NCI-H1048 (cell line): ENCODE measurements at regions not wholly inside any gene's neighbourhood (a gene's known extent, or its start where the extent isn't known, plus 50 kb on each side); places are given as distances from the start of the nearest gene placed in this dataset.

Experiments
- DNase-seq: peaks from one replicate; lab custom pipeline; 2025; lab: John Stamatoyannopoulos, UW

GRCh38 chr6:22466665-22467245, 102.6 kb upstream of the HDGFL1 start:
- DNase-seq = no peak

DNA sequence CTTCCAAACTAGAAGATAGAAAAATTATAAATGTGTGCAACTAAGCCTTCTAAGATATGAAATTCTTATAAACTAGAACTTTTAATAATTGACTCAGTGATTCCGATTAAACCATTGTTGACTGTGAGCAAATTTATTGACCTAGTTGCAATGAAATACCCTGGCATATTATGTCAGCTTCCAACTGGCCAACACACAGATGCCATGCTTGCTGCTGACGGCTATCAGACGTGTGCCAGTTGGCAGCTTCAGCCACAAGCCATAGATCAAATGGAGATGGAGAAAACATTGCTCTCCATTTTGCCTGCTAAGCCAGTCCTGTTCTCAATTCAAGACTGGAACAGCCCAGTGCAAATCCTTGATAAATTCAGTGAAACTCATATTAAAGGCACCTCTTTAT, 101.7 kb upstream of the HDGFL1 start:
- DNase-seq = no peak

- no peak for DNase-seq
Observed at GRCh38 chr6:22468256-22468965, 101.0 kb upstream of the HDGFL1 start.

- no peak for DNase-seq
Observed at GRCh38 chr6:22470454-22471131, 98.8 kb upstream of the HDGFL1 start.

DNA sequence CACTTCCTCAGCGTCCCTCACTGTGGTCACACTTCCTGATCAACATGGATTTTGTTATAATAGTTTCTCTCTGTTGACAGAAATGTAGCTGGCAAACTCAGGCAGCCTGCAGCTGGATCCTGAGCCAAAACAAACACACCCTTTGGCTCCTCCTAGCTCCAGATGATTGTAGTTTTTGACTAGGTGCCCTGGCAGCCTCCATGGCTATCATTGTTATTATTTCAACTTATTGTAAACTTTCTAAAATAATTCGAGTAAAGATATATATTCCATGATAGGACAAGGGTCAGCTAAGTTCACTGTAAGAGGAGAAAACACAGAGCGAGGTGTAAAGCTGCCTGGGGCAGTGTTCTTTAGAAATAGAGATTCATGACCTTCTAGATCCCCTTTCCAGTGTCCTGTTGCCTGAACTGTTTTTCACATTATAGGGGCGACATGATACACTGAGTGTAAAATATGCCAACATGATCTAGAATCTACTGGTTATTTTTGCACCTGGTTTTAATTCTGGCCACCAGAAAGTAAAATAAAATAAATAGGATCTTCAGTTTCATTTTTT, 98.2 kb upstream of the HDGFL1 start:
- DNase-seq = no peak

GRCh38 chr6:22471746-22472145, 97.6 kb upstream of the HDGFL1 start:
- DNase-seq = no peak

- no peak for DNase-seq
Observed at GRCh38 chr6:22473991-22474682, 95.2 kb upstream of the HDGFL1 start.

GRCh38 chr6:22476811-22477390, 92.5 kb upstream of the HDGFL1 start:
- DNase-seq = no peak

DNA sequence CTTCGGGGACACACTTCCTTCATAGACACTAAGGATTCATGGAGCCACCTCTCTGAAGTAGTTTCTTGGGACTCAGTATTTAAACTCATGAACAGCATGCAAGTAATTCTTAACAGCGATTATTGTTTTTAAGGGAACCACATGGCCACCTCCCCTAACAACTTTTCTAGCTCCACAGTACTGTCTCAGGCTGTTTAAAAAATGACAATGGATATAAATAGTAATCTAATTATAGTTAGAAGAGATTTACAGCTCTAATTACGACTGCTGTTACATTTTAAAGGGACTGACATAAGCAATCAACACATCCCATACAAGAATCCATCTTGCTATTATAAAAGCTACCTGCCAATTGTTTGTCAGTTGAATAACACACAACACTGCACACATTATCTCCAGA, 72.1 kb upstream of the HDGFL1 start:
- DNase-seq = no peak

- DNase-seq = no peak
Observed at GRCh38 chr6:22499815-22500214, 69.6 kb upstream of the HDGFL1 start.

DNA sequence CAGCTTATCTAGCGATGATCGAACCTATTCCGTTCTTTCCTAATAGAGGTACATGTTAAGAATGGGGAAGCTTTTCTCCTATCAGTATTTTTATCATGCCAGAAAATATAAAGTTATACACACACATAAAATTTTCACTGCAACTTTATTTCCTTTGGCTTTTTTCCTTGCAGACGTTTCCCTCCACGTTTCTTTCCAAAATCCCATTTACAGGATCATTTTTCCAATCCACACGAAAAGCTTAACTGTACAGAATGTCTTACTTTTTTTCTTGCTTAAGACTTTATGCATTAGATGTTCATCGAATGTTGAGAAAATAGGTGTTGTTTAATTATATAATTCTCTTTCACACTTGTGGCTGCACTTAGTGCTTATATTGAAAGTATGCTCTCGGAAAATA, 62.9 kb upstream of the HDGFL1 start:
- DNase-seq = no peak

DNA sequence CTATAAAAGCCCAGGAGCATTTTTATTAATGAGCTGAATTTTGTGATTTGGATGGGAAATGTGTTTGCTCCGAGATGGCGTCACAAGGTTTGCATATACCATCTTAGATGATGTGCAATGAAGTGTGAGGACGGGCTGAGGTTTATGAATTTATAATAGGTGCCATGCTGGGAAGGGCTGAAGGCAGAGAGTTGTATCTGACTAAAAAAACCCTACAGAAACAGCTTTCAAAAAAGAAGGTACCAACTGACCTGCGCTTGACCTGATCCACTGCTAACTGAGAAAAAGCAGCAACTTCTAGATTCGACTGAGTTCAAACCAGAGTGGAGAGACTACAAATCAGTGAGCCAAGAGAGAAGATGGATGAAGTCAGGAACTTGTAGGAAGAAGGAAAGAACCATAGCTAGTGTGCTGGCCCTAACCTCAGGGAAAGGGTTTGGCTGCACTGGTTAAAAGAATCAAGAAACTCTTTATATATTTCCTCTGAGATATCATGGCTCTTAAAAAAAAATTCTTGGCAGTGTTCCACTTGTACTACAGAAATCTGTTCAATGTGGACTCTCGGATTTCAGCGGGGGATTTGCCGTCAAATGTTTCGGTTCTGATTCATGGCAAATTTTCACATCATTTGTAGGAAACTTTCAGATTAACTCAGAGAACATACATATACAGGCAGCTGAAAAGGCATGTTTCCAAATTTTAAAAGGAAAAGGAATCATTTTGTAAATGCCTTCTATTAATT, 56.5 kb upstream of the HDGFL1 start:
- DNase-seq = no peak

- DNase-seq = no peak
Observed at GRCh38 chr6:22513667-22514066, 55.7 kb upstream of the HDGFL1 start.

DNA sequence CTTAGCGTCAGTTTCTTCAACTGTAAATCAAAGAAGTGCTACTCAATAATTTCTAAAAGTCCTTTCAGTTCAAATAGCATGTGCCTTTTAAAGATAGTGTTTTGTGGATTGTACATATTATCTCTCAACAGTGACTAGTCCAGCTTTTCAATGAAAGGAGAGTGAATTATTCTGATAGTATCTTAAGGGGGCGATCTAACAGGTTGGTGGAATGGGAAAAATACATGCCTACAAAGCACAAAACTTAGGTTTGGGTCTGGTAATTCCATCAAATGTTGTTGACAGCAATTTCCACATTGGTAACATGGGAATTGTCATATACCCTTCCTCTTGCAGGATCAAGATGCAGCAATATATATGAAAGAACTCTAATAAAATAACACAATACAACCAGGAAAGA, 50.1 kb upstream of the HDGFL1 start:
- DNase-seq = no peak
